H1 (cell line): ENCODE measurements at regions not wholly inside any gene's neighbourhood (a gene's known extent, or its start where the extent isn't known, plus 50 kb on each side); places are given as distances from the start of the nearest gene placed in this dataset.

Experiments
- CTCF ChIA-PET: fragments of 300-600 bp; sonication (Branson Sonifier 250); formaldehyde crosslinking; loops from one replicate; lab custom pipeline; 2021; ENCODE audit not compliant: partially characterized antibody; lab: Charles Lee
- POLR2A ChIA-PET: fragments of 300-600 bp; sonication (Branson Sonifier 250); formaldehyde crosslinking; loops from one replicate; lab custom pipeline; 2021; ENCODE audit warnings: inconsistent platforms; ENCODE audit not compliant: partially characterized antibody; lab: Charles Lee
- DNase-seq, 2 experiments: peaks; one replicate each; pipeline versions ENCODE4 v3.0.0 to v3.0.0-alpha.2; 2010 to 2022; ENCODE audit warnings: low spot score in 2 of 2, low read depth in 1 of 2, mixed read lengths in 1 of 2
- FAIRE-seq: peaks from 2 replicates; lab custom pipeline; 2011; peaks lifted over from hg19 to GRCh38; lab: Jason Lieb, UNC
- H2AFZ ChIP-seq: 2 replicates; pipeline ENCODE4 v1.8.1; 2012; ENCODE audit warnings: low read length, inconsistent platforms
- H2AK5ac ChIP-seq: 2 replicates; pipeline ENCODE4 v1.6.1; 2013; ENCODE audit warnings: low read depth, low read length
- H2BK120ac ChIP-seq: replicated peaks from 2 replicates; pipeline ENCODE3; 2013; ENCODE audit warnings: low read depth, low read length, inconsistent platforms
- H2BK12ac ChIP-seq: 2 replicates; pipeline ENCODE4 v1.6.1; 2013; ENCODE audit warnings: low read depth, low read length
- H2BK15ac ChIP-seq: 2 replicates; pipeline ENCODE4 v1.6.1; 2013; ENCODE audit warnings: low read length
- H2BK20ac ChIP-seq: 2 replicates; pipeline ENCODE4 v1.6.1; 2013; ENCODE audit warnings: low read length
- H2BK5ac ChIP-seq: 2 replicates; pipeline ENCODE4 v1.6.1; 2013; ENCODE audit warnings: low read depth, low read length
- H3K14ac ChIP-seq: 2 replicates; pipeline ENCODE4 v1.6.1; 2013; ENCODE audit warnings: inconsistent platforms; ENCODE audit not compliant: insufficient read length
- H3K18ac ChIP-seq: 2 replicates; pipeline ENCODE4 v1.6.1; 2013; ENCODE audit warnings: low read length; ENCODE audit errors: extremely low read depth
- H3K23ac ChIP-seq: 2 replicates; pipeline ENCODE4 v1.6.1; 2013; ENCODE audit warnings: inconsistent platforms; ENCODE audit not compliant: insufficient read length
- H3K23me2 ChIP-seq: 2 replicates; pipeline ENCODE4 v1.6.1; 2013; ENCODE audit warnings: low read depth, low read length
- H3K27ac ChIP-seq: 2 replicates; pipeline ENCODE4 v1.6.1; 2011; ENCODE audit warnings: low read depth, low read length, inconsistent platforms
- H3K27me3 ChIP-seq, 4 experiments: replicated peaks in 1 of 4; 1 replicate in 1 of 4; 2 replicates in 3 of 4; pipeline versions ENCODE4 v1.6.1 to v1.8.1; 2011 to 2013; ENCODE audit warnings: low read length in 3 of 4, mild to moderate bottlenecking in 3 of 4, inconsistent platforms in 2 of 4, mixed read lengths in 2 of 4, moderate library complexity in 1 of 4; ENCODE audit not compliant: control insufficient read depth in 3 of 4, insufficient read depth in 3 of 4; ENCODE audit errors: extremely low read depth in 1 of 4
- H3K36me3 ChIP-seq, 4 experiments: 2 replicates each; pipeline versions ENCODE4 v1.6.1 to v1.8.1; 2011 to 2013; ENCODE audit warnings: mild to moderate bottlenecking in 4 of 4, low read length in 3 of 4, moderate library complexity in 2 of 4, control low read depth in 1 of 4, inconsistent platforms in 1 of 4; ENCODE audit not compliant: insufficient read depth in 4 of 4, control insufficient read depth in 2 of 4
- H3K4ac ChIP-seq: replicated peaks from 2 replicates; pipeline ENCODE3; 2013; ENCODE audit warnings: low read length, low read depth, mixed read lengths, inconsistent platforms; ENCODE audit not compliant: insufficient read length
- H3K4me1 ChIP-seq, 4 experiments: replicated peaks in 1 of 4; 1 replicate in 1 of 4; 2 replicates in 3 of 4; pipeline versions ENCODE4 v1.6.1 to v1.8.1; 2011 to 2013; ENCODE audit warnings: low read length in 3 of 4, inconsistent platforms in 2 of 4, mixed read lengths in 1 of 4; ENCODE audit not compliant: insufficient read depth in 4 of 4, control insufficient read depth in 3 of 4
- H3K4me2 ChIP-seq, 2 experiments: 2 replicates each; pipeline versions ENCODE4 v1.6.1 to v1.8.1; 2011 to 2013; ENCODE audit warnings: low read depth in 2 of 2, low read length in 2 of 2, control low read depth in 1 of 2, inconsistent platforms in 1 of 2, mild to moderate bottlenecking in 1 of 2; ENCODE audit not compliant: insufficient read depth in 1 of 2
- H3K4me3 ChIP-seq, 4 experiments: fragments of 200-600, 300-600 bp in 1 of 4; sonication (generic), shearing (Covaris generic), sonication (Bioruptor Twin) in 1 of 4; 2 replicates each; pipeline versions ENCODE4 v1.5.1 to v1.8.1; 2011 to 2016; ENCODE audit warnings: low read length in 4 of 4, low read depth in 3 of 4, control low read depth in 2 of 4, inconsistent platforms in 2 of 4, mild to moderate bottlenecking in 2 of 4, mixed read lengths in 1 of 4, moderate library complexity in 1 of 4; ENCODE audit not compliant: insufficient read depth in 2 of 4; ENCODE audit errors: extremely low read depth in 1 of 4
- H3K56ac ChIP-seq: replicated peaks from 2 replicates; pipeline ENCODE3; 2013; ENCODE audit warnings: low read depth, mild to moderate bottlenecking, mixed read lengths, low read length, inconsistent platforms; ENCODE audit not compliant: insufficient read length
- H3K79me1 ChIP-seq: 2 replicates; pipeline ENCODE4 v1.6.1; 2013; ENCODE audit warnings: low read depth, low read length, control low read depth
- H3K79me2 ChIP-seq, 2 experiments: 2 replicates each; pipeline versions ENCODE4 v1.6.1 to v1.8.1; 2012 to 2013; ENCODE audit warnings: low read length in 2 of 2, mild to moderate bottlenecking in 2 of 2, inconsistent platforms in 1 of 2; ENCODE audit not compliant: insufficient read depth in 2 of 2, control insufficient read depth in 1 of 2
- H3K9ac ChIP-seq, 4 experiments: replicated peaks in 1 of 4; 1 replicate in 1 of 4; 2 replicates in 3 of 4; pipeline versions ENCODE4 v1.6.1 to v1.8.1; 2011 to 2013; ENCODE audit warnings: low read depth in 3 of 4, low read length in 3 of 4, control low read depth in 2 of 4, mild to moderate bottlenecking in 2 of 4, moderate library complexity in 2 of 4, inconsistent platforms in 1 of 4; ENCODE audit errors: extremely low read depth in 1 of 4
- H3K9me3 ChIP-seq, 2 experiments: 2 replicates each; pipeline versions ENCODE4 v1.6.1 to v1.8.1; 2012 to 2013; ENCODE audit warnings: mild to moderate bottlenecking in 2 of 2, moderate library complexity in 2 of 2, control low read depth in 1 of 2, inconsistent platforms in 1 of 2, low read depth in 1 of 2, low read length in 1 of 2, mixed read lengths in 1 of 2; ENCODE audit not compliant: insufficient read depth in 2 of 2
- H4K20me1 ChIP-seq, 2 experiments: replicated peaks in 1 of 2; 2 replicates each; pipeline versions ENCODE3 to v1.8.1; 2011 to 2013; ENCODE audit warnings: inconsistent platforms in 2 of 2, low read length in 2 of 2, mild to moderate bottlenecking in 1 of 2; ENCODE audit not compliant: insufficient read depth in 2 of 2, control insufficient read depth in 1 of 2
- H4K5ac ChIP-seq: 2 replicates; pipeline ENCODE4 v1.6.1; 2013; ENCODE audit warnings: low read length, low read depth, mixed read lengths, inconsistent platforms; ENCODE audit not compliant: insufficient read length
- H4K8ac ChIP-seq: 2 replicates; pipeline ENCODE4 v1.8.0; 2013; ENCODE audit warnings: mild to moderate bottlenecking, moderate library complexity, low read length, inconsistent platforms; ENCODE audit not compliant: insufficient read depth; ENCODE audit errors: extremely low read depth
- H4K91ac ChIP-seq: replicated peaks from 2 replicates; pipeline ENCODE3; 2013; ENCODE audit warnings: low read length, mixed read lengths, inconsistent platforms; ENCODE audit not compliant: insufficient read length
- GTF2F1 ChIP-seq: IDR thresholded peaks from 2 replicates; pipeline ENCODE4 v1.6.1; 2012; ENCODE audit warnings: low read depth, low read length, improper control_type of control experiment, borderline replicate concordance
- SUZ12 ChIP-seq: fragments of 200-600 bp; sonication (generic); IDR thresholded peaks from 2 replicates; pipeline ENCODE4 v1.6.1; 2012; ENCODE audit warnings: mild to moderate bottlenecking, inconsistent platforms, low read length, moderate library complexity, mixed read lengths
- WGBS, 2 experiments: shearing (Covaris generic) in 1 of 2; methylation state at CpG; one replicate each; pipeline versions ENCODE4 v1.1.6 to v1.1.7; 2013 to 2015; ENCODE audit warnings: low lambda C conversion rate in 2 of 2, mixed read lengths in 2 of 2, inconsistent platforms in 1 of 2, low coverage in 1 of 2, missing lambda C conversion rate in 1 of 2; ENCODE audit not compliant: insufficient replicate concordance in 2 of 2, insufficient coverage in 1 of 2, insufficient read length in 1 of 2; ENCODE audit errors: extremely low coverage in 1 of 2, missing lambda C conversion rate in 1 of 2; 5-methylcytosine and 5-hydroxymethylcytosine counted together

GRCh38 chr1:213698092-213698702 lies 289.6 kb upstream of the PROX1 start:
- H3K27me3 ChIP-seq = no peaks in the 10 kb centered on the region
- H4K20me1 ChIP-seq = no peaks in the 10 kb centered on the region
- H2BK20ac ChIP-seq = no peak overlapping the region
- H3K9ac ChIP-seq = no peak overlapping the region
- DNase-seq = no peak
- no peaks in the 10 kb centered on the region for H3K79me1 ChIP-seq
- no peak overlapping the region for H3K4ac ChIP-seq
- no peaks in the 10 kb centered on the region for H3K4me1 ChIP-seq
- H3K36me3 ChIP-seq = no peaks in the 10 kb centered on the region
- no peak overlapping the region for H2AK5ac ChIP-seq
- no peaks in the 10 kb centered on the region for H3K79me2 ChIP-seq
- H2AFZ ChIP-seq = no peak overlapping the region
- no peak overlapping the region for H2BK120ac ChIP-seq
- H3K23ac ChIP-seq = no peak overlapping the region
- 90% methylated on average over 5 of the region's 5 CpGs; no CpG with 5 or more reads in 1 of the 2 experiments for WGBS, 2 experiments
- no peak overlapping the region for H4K91ac ChIP-seq
- no peak overlapping the region for H3K14ac ChIP-seq
- H2BK5ac ChIP-seq = no peak overlapping the region
- no peak for FAIRE-seq
- CTCF ChIA-PET = interaction anchor here (1.0 kb wide), 1 partner anchor 28 kb away, joined by 4 read pairs; no protein-coding TSS in a partner anchor
- no peak overlapping the region for H3K56ac ChIP-seq
- H3K18ac ChIP-seq = no peak overlapping the region
- H3K23me2 ChIP-seq = no peaks in the 10 kb centered on the region
- H3K4me3 ChIP-seq = no peak overlapping the region
- H3K27ac ChIP-seq = no peak overlapping the region
- POLR2A ChIA-PET = no interaction called here
- H2BK12ac ChIP-seq = no peak overlapping the region
- H2BK15ac ChIP-seq = no peak overlapping the region
- no peak overlapping the region for H4K8ac ChIP-seq
- no peak overlapping the region for H3K4me2 ChIP-seq
- no peaks in the 10 kb centered on the region for H3K9me3 ChIP-seq
- H4K5ac ChIP-seq = no peak overlapping the region
- no peak for TF ChIP-seq SUZ12
- TF ChIP-seq GTF2F1 = no peak
